Naive thymus-derived CD4-positive, alpha-beta T cell (primary cell): ENCODE measurements at regions not wholly inside any gene's neighbourhood (a gene's known extent, or its start where the extent isn't known, plus 50 kb on each side); places are given as distances from the start of the nearest gene placed in this dataset.

Experiments used
- ATAC-seq: fragments of 150-1000 bp; cut with Tn5 transposase; 2 replicates; pipeline ENCODE4 v1.10.0; 2021; ENCODE audit warnings: mild to moderate bottlenecking, moderate library complexity
- CTCF ChIA-PET: fragments of 350-600 bp; sonication (Branson Sonifier 250); formaldehyde crosslinking; loops from one replicate; lab custom pipeline; 2021; ENCODE audit warnings: antibody characterized with exemption; lab: Charles Lee
- POLR2A ChIA-PET: fragments of 350-600 bp; sonication (Branson Sonifier 250); formaldehyde crosslinking; loops from one replicate; lab custom pipeline; 2021; ENCODE audit warnings: antibody characterized with exemption, inconsistent platforms; lab: Charles Lee
- DNase-seq, 9 donors: peaks; one replicate each; pipeline versions ENCODE4 v3.0.0 to v3.0.0-alpha.2; 2020 to 2022; ENCODE audit warnings: mixed read lengths in 1 of 9
- H3K27ac ChIP-seq: one replicate; pipeline ENCODE4 v1.7.0; 2013; ENCODE audit warnings: mild to moderate bottlenecking, low read depth, low read length, moderate library complexity
- H3K27me3 ChIP-seq, 2 donors: one replicate each; pipeline ENCODE4 v1.7.0; 2013; ENCODE audit warnings: low read length in 2 of 2, mild to moderate bottlenecking in 2 of 2, moderate library complexity in 2 of 2; ENCODE audit not compliant: control insufficient read depth in 2 of 2, insufficient read depth in 2 of 2
- H3K36me3 ChIP-seq, 3 experiments: 1 replicate in 2 of 3; 2 replicates in 1 of 3; pipeline ENCODE4 v1.7.0; 2013; ENCODE audit warnings: low read length in 3 of 3, mild to moderate bottlenecking in 3 of 3, moderate library complexity in 1 of 3; ENCODE audit not compliant: insufficient read depth in 3 of 3, control insufficient read depth in 2 of 3
- H3K4me1 ChIP-seq, 2 donors: one replicate each; pipeline ENCODE4 v1.7.0; 2013; ENCODE audit warnings: low read length in 2 of 2, mild to moderate bottlenecking in 2 of 2, moderate library complexity in 1 of 2; ENCODE audit not compliant: control insufficient read depth in 2 of 2, insufficient read depth in 2 of 2
- H3K4me3 ChIP-seq: 2 replicates; pipeline ENCODE4 v1.7.0; 2013; ENCODE audit warnings: mild to moderate bottlenecking, low read length
- H3K9me3 ChIP-seq, 3 experiments: 1 replicate in 2 of 3; 2 replicates in 1 of 3; pipeline ENCODE4 v1.7.0; 2013; ENCODE audit warnings: low read length in 3 of 3; ENCODE audit not compliant: control insufficient read depth in 2 of 3
- H3K27ac Mint-ChIP-seq, 9 donors: one replicate each; pipeline ENCODE4 v1.8.0; 2020 to 2022; ENCODE audit warnings: mixed read lengths in 9 of 9, mild to moderate bottlenecking in 8 of 9, moderate library complexity in 5 of 9, inconsistent platforms in 2 of 9
- H3K27me3 Mint-ChIP-seq, 5 donors: one replicate each; pipeline ENCODE4 v1.8.0; 2021 to 2022; ENCODE audit warnings: mixed read lengths in 5 of 5, mild to moderate bottlenecking in 1 of 5
- H3K36me3 Mint-ChIP-seq, 5 donors: one replicate each; pipeline ENCODE4 v1.8.0; 2020 to 2022; ENCODE audit warnings: mixed read lengths in 5 of 5, mild to moderate bottlenecking in 3 of 5, inconsistent platforms in 1 of 5
- H3K4me1 Mint-ChIP-seq, 7 donors: one replicate each; pipeline ENCODE4 v1.8.0; 2020 to 2022; ENCODE audit warnings: mixed read lengths in 7 of 7, mild to moderate bottlenecking in 3 of 7, inconsistent platforms in 1 of 7
- H3K4me3 Mint-ChIP-seq, 10 donors: one replicate each; pipeline ENCODE4 v1.8.0; 2020 to 2022; ENCODE audit warnings: mild to moderate bottlenecking in 10 of 10, mixed read lengths in 10 of 10, moderate library complexity in 6 of 10, inconsistent platforms in 2 of 10
- H3K9me3 Mint-ChIP-seq, 11 donors: one replicate each; pipeline ENCODE4 v1.8.0; 2020 to 2022; ENCODE audit warnings: mixed read lengths in 11 of 11, mild to moderate bottlenecking in 4 of 11, inconsistent platforms in 1 of 11, moderate library complexity in 1 of 11
- intact Hi-C, 2 donors: fragments of 100-400 bp; cut with micrococcal nuclease; formaldehyde crosslinking; loops; one replicate each; pipeline ENCODE4 v1.15.1; 2023

DNA sequence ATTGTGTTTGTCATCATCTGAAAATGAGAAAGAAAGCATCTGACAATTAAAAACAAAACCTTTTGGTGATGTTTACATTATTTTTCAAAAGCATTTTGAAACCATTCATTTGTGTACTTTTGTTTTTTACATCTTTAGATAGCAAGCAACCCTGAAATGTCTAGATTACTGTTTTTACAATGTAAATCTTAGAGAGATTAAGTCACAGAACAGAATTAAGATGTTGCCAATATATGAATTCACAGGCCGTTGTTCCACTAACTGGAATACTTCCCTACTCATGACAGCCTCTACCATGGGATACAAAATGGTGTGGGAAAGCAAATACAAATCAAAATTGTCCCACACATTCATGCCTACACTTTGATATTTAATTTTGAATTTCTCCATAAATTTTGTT, 480.0 kb upstream of the ZEB2 start:
- no peaks in the 10 kb centered on the region for H3K4me1 ChIP-seq
- intact Hi-C loops = no loop called here
- ATAC-seq (no peak), DNase-seq (no peak)
- peaks cover 0 to 3% (median 0%) of the 10 kb centered on the region in 5 donors for H3K27me3 Mint-ChIP-seq
- no peak overlapping the region for H3K27ac Mint-ChIP-seq
- H3K27ac ChIP-seq = no peak overlapping the region
- ChIA-PET CTCF (no interaction called here), POLR2A (no interaction called here)
- no peaks in the 10 kb centered on the region for H3K27me3 ChIP-seq
- H3K36me3 ChIP-seq = no peaks in the 10 kb centered on the region
- H3K4me1 Mint-ChIP-seq = no peaks in the 10 kb centered on the region
- no peaks in the 10 kb centered on the region for H3K9me3 ChIP-seq
- H3K9me3 Mint-ChIP-seq = no peaks in the 10 kb centered on the region
- H3K4me3 Mint-ChIP-seq = no peak overlapping the region
- H3K36me3 Mint-ChIP-seq = no peaks in the 10 kb centered on the region
- H3K4me3 ChIP-seq = no peak overlapping the region

- no peaks in the 10 kb centered on the region for H3K4me1 Mint-ChIP-seq
- no peak overlapping the region for H3K4me3 Mint-ChIP-seq
- H3K27ac ChIP-seq = no peak overlapping the region
- intact Hi-C loops = no loop called here
- H3K27ac Mint-ChIP-seq = no peak overlapping the region
- POLR2A ChIA-PET = no interaction called here
- H3K9me3 ChIP-seq = no peaks in the 10 kb centered on the region
- DNase-seq (no peak), ATAC-seq (no peak)
- H3K4me3 ChIP-seq = no peak overlapping the region
- H3K27me3 Mint-ChIP-seq = peaks cover 0 to 3% (median 0%) of the 10 kb centered on the region in 5 donors
- CTCF ChIA-PET = no interaction called here
- H3K27me3 ChIP-seq = no peaks in the 10 kb centered on the region
- no peaks in the 10 kb centered on the region for H3K36me3 ChIP-seq
- no peaks in the 10 kb centered on the region for H3K36me3 Mint-ChIP-seq
- no peaks in the 10 kb centered on the region for H3K9me3 Mint-ChIP-seq
- no peaks in the 10 kb centered on the region for H3K4me1 ChIP-seq
Measured at GRCh38 chr2:144999071-144999875, 479.4 kb upstream of the ZEB2 start.

GRCh38 chr2:144998435-144998834, 478.5 kb upstream of the ZEB2 start:
- intact Hi-C loops = no loop called here
- ChIA-PET CTCF (no interaction called here), POLR2A (no interaction called here)
- H3K36me3 ChIP-seq = no peaks in the 10 kb centered on the region
- H3K9me3 ChIP-seq = no peaks in the 10 kb centered on the region
- no peak overlapping the region for H3K4me3 ChIP-seq
- H3K4me1 ChIP-seq = no peaks in the 10 kb centered on the region
- H3K4me1 Mint-ChIP-seq = no peaks in the 10 kb centered on the region
- peaks cover 0 to 3% (median 0%) of the 10 kb centered on the region in 11 donors for H3K9me3 Mint-ChIP-seq
- no peaks in the 10 kb centered on the region for H3K36me3 Mint-ChIP-seq
- H3K27ac Mint-ChIP-seq = no peak overlapping the region
- no peak for DNase-seq
- no peaks in the 10 kb centered on the region for H3K27me3 ChIP-seq
- H3K27ac ChIP-seq = no peak overlapping the region
- no peak overlapping the region for H3K4me3 Mint-ChIP-seq
- no peak for ATAC-seq
- H3K27me3 Mint-ChIP-seq = peaks cover 0 to 3% (median 0%) of the 10 kb centered on the region in 5 donors

DNA sequence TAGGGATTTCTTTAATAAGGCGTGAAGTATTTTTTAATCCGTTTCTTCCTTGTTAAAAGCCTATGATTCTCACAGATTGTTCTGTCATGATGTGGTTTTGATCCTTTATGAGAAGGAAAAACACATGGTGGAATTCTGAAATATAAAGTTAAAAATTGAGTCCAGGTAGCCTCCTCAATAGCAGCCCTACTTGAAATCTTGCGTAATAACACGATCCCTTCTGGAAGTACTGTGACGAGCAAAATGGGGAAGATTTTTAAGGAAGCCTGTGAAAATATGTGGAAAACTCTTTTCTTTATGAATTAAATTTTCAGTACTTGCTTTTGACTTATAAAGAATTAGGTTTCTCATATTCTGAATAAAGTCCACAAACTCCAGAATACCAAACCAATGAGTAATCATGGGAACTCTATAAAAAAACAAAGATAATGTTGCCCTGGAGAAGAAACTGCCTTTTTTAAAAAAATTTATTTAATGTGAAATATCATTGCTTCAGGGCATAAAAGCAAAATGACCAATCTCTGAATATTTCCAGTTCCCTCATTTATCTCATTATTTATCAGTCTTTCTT, 476.4 kb upstream of the ZEB2 start:
- intact Hi-C loops = no loop called here
- CTCF ChIA-PET = no interaction called here
- H3K27ac Mint-ChIP-seq = no peak overlapping the region
- H3K36me3 ChIP-seq = no peaks in the 10 kb centered on the region
- no peaks in the 10 kb centered on the region for H3K27me3 ChIP-seq
- H3K27me3 Mint-ChIP-seq = no peaks in the 10 kb centered on the region
- ATAC-seq = no peak
- no peaks in the 10 kb centered on the region for H3K36me3 Mint-ChIP-seq
- no peak overlapping the region for H3K4me3 Mint-ChIP-seq
- peaks cover 0 to 3% (median 0%) of the 10 kb centered on the region in 11 donors for H3K9me3 Mint-ChIP-seq
- H3K9me3 ChIP-seq = no peaks in the 10 kb centered on the region
- H3K4me1 Mint-ChIP-seq = no peaks in the 10 kb centered on the region
- no peak overlapping the region for H3K4me3 ChIP-seq
- POLR2A ChIA-PET = no interaction called here
- H3K4me1 ChIP-seq = no peaks in the 10 kb centered on the region
- H3K27ac ChIP-seq = no peak overlapping the region
- DNase-seq = no peak

- CTCF ChIA-PET = no interaction called here
- H3K4me1 Mint-ChIP-seq = no peaks in the 10 kb centered on the region
Measured at GRCh38 chr2:144995482-144995881, 475.6 kb upstream of the ZEB2 start.

DNA sequence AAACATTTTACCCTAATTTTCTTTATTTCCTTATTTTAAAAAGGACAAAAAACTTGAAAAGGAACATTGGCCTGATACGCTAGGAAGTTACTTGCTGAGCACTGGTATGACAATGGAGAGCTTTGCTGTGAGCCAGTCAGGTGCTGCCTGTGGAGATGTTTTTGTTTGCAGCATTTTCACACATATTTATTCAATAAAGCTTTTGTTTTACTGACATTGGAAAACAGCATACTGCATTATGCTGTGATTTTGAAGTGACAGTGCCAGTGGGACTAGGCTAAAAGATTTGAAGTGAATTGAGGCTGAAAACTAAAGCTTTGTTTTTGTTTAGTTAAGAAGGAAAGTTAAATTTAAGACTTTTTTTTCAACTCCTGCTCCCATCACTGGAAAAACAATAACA, 470.7 kb upstream of the ZEB2 start:
- Mint-ChIP-seq H3K27ac (no peak overlapping the region), H3K4me1 (no peaks in the 10 kb centered on the region), H3K27me3 (no peaks in the 10 kb centered on the region), H3K4me3 (no peak overlapping the region), H3K9me3 (peaks cover 0 to 13% (median 3%) of the 10 kb centered on the region in 11 donors), H3K36me3 (no peaks in the 10 kb centered on the region)
- ChIA-PET POLR2A (no interaction called here), CTCF (no interaction called here)
- H3K9me3 ChIP-seq = no peaks in the 10 kb centered on the region
- no peaks in the 10 kb centered on the region for H3K27me3 ChIP-seq
- no peaks in the 10 kb centered on the region for H3K4me1 ChIP-seq
- no peak overlapping the region for H3K27ac ChIP-seq
- H3K4me3 ChIP-seq = no peak overlapping the region
- intact Hi-C loops = no loop called here
- no peak for ATAC-seq
- no peak for DNase-seq
- H3K36me3 ChIP-seq = no peaks in the 10 kb centered on the region

More at GRCh38 chr2:144995482-144995881, 475.6 kb upstream of the ZEB2 start:
- Histone ChIP-seq H3K4me1 (no peaks in the 10 kb centered on the region), H3K4me3 (no peak overlapping the region), H3K27me3 (no peaks in the 10 kb centered on the region), H3K9me3 (no peaks in the 10 kb centered on the region), H3K36me3 (no peaks in the 10 kb centered on the region), H3K27ac (no peak overlapping the region)
- ATAC-seq (no peak), DNase-seq (no peak)
- intact Hi-C loops = no loop called here
- Mint-ChIP-seq H3K4me3 (no peak overlapping the region), H3K36me3 (no peaks in the 10 kb centered on the region), H3K27ac (no peak overlapping the region), H3K27me3 (no peaks in the 10 kb centered on the region), H3K9me3 (peaks cover 0 to 3% (median 0%) of the 10 kb centered on the region in 11 donors)
- POLR2A ChIA-PET = no interaction called here
